ENCODE measurements at regions not wholly inside any gene's neighbourhood (a gene's known extent, or its start where the extent isn't known, plus 50 kb on each side); places are given as distances from the start of the nearest gene placed in this dataset.
A peak's percentile ranks its signal among the peaks of the same experiment; 100 is the strongest.
"Not testable (repeated sequence)": the region's sequence is repeated elsewhere in the genome, so short reads cannot be mapped to it uniquely, and the experiment has no call there.

- Histone ChIP-seq H3K4me3 (no peak overlapping the region), H3K36me3 (no peaks in the 10 kb centered on the region), H3K4me1 (no peaks in the 10 kb centered on the region), H3K9me3 (replicated peaks) (no peaks in the 10 kb centered on the region), H3K27me3 (no peaks in the 10 kb centered on the region), H3K27ac (no peak overlapping the region)
- no peak for DNase-seq
Measured at GRCh38 chr20:8971669-8972316, 97.1 kb upstream of the PLCB4 start.

- DNase-seq = no peak
- H3K9me3 ChIP-seq (replicated peaks) = no peaks in the 10 kb centered on the region
- H3K36me3 ChIP-seq = no peaks in the 10 kb centered on the region
- H3K27me3 ChIP-seq = no peaks in the 10 kb centered on the region
- H3K27ac ChIP-seq = no peak overlapping the region
- no peak overlapping the region for H3K4me3 ChIP-seq
- H3K4me1 ChIP-seq = no peaks in the 10 kb centered on the region
Measured at GRCh38 chr20:8972963-8973705, 95.8 kb upstream of the PLCB4 start.

GRCh38 chr20:8974009-8974708 is 94.7 kb upstream of the PLCB4 start:
- no peaks in the 10 kb centered on the region for H3K36me3 ChIP-seq

GRCh38 chr20:8981482-8981881 is 87.4 kb upstream of the PLCB4 start:
- Histone ChIP-seq H3K4me3 (no peak overlapping the region), H3K27ac (no peak overlapping the region), H3K27me3 (no peaks in the 10 kb centered on the region), H3K36me3 (no peaks in the 10 kb centered on the region), H3K4me1 (no peaks in the 10 kb centered on the region), H3K9me3 (replicated peaks) (no peaks in the 10 kb centered on the region)
- DNase-seq = no peak

More at GRCh38 chr20:8974009-8974708, 94.7 kb upstream of the PLCB4 start:
- no peak for DNase-seq
- Histone ChIP-seq H3K27ac (no peak overlapping the region), H3K4me3 (no peak overlapping the region), H3K27me3 (no peaks in the 10 kb centered on the region), H3K9me3 (replicated peaks) (no peaks in the 10 kb centered on the region), H3K4me1 (no peaks in the 10 kb centered on the region)

GRCh38 chr20:8983478-8984345 is 85.2 kb upstream of the PLCB4 start:
- no peaks in the 10 kb centered on the region for H3K9me3 ChIP-seq (replicated peaks)
- no peaks in the 10 kb centered on the region for H3K4me1 ChIP-seq
- DNase-seq = no peak
- H3K27me3 ChIP-seq = no peaks in the 10 kb centered on the region
- H3K27ac ChIP-seq = no peak overlapping the region
- no peaks in the 10 kb centered on the region for H3K36me3 ChIP-seq
- no peak overlapping the region for H3K4me3 ChIP-seq

GRCh38 chr20:8986631-8987030 is 82.3 kb upstream of the PLCB4 start:
- Histone ChIP-seq H3K9me3 (replicated peaks) (no peaks in the 10 kb centered on the region), H3K27me3 (no peaks in the 10 kb centered on the region), H3K27ac (no peak overlapping the region), H3K4me1 (no peaks in the 10 kb centered on the region), H3K36me3 (no peaks in the 10 kb centered on the region), H3K4me3 (no peak overlapping the region)
- DNase-seq = no peak

GRCh38 chr20:8990770-8991169 is 78.1 kb upstream of the PLCB4 start:
- Histone ChIP-seq H3K27me3 (no peaks in the 10 kb centered on the region), H3K4me3 (no peak overlapping the region), H3K36me3 (no peaks in the 10 kb centered on the region), H3K4me1 (no peaks in the 10 kb centered on the region), H3K9me3 (replicated peaks) (no peaks in the 10 kb centered on the region), H3K27ac (no peak overlapping the region)
- DNase-seq = no peak

GRCh38 chr20:8994045-8994444 is 74.8 kb upstream of the PLCB4 start:
- H3K4me3 ChIP-seq = no peak overlapping the region
- DNase-seq = no peak
- no peaks in the 10 kb centered on the region for H3K36me3 ChIP-seq
- H3K27ac ChIP-seq = no peak overlapping the region
- no peaks in the 10 kb centered on the region for H3K4me1 ChIP-seq
- H3K9me3 ChIP-seq (replicated peaks) = no peaks in the 10 kb centered on the region
- no peaks in the 10 kb centered on the region for H3K27me3 ChIP-seq

- Histone ChIP-seq H3K4me3 (no peak overlapping the region), H3K36me3 (no peaks in the 10 kb centered on the region), H3K27ac (no peak overlapping the region), H3K9me3 (replicated peaks) (no peaks in the 10 kb centered on the region), H3K27me3 (no peaks in the 10 kb centered on the region), H3K4me1 (no peaks in the 10 kb centered on the region)
- no peak for DNase-seq
Measured at GRCh38 chr20:8995761-8996160, 73.1 kb upstream of the PLCB4 start.

- no peaks in the 10 kb centered on the region for H3K4me1 ChIP-seq
- no peaks in the 10 kb centered on the region for H3K36me3 ChIP-seq
- peak in 1 of 2 experiments; percentile 18 for DNase-seq
- H3K9me3 ChIP-seq (replicated peaks) = no peaks in the 10 kb centered on the region
- H3K4me3 ChIP-seq = no peak overlapping the region
- H3K27me3 ChIP-seq = no peaks in the 10 kb centered on the region
- no peak overlapping the region for H3K27ac ChIP-seq
Measured at GRCh38 chr20:8996817-8997512, 71.9 kb upstream of the PLCB4 start.

GRCh38 chr20:8997701-8998117 is 71.2 kb upstream of the PLCB4 start:
- H3K36me3 ChIP-seq = no peaks in the 10 kb centered on the region
- H3K4me1 ChIP-seq = no peaks in the 10 kb centered on the region
- no peak for DNase-seq
- H3K9me3 ChIP-seq (replicated peaks) = no peaks in the 10 kb centered on the region
- no peak overlapping the region for H3K27ac ChIP-seq
- no peak overlapping the region for H3K4me3 ChIP-seq
- no peaks in the 10 kb centered on the region for H3K27me3 ChIP-seq

GRCh38 chr20:9011121-9011520 is 57.8 kb upstream of the PLCB4 start:
- Histone ChIP-seq H3K4me1 (no peaks in the 10 kb centered on the region), H3K9me3 (replicated peaks) (no peaks in the 10 kb centered on the region), H3K36me3 (no peaks in the 10 kb centered on the region), H3K27me3 (0 out of 2 replicates have a peak, but pooled peaks cover 11% of the 10 kb centered on the region), H3K4me3 (no peak overlapping the region), H3K27ac (no peak overlapping the region)
- DNase-seq = no peak

GRCh38 chr20:9015232-9015983 is 53.5 kb upstream of the PLCB4 start:
- H3K9me3 ChIP-seq (replicated peaks); H3K27ac ChIP-seq; DNase-seq: not testable (repeated sequence)

GRCh38 chr20:9015984-9016324 is 52.9 kb upstream of the PLCB4 start:
- H3K4me1 ChIP-seq = no peaks in the 10 kb centered on the region
- H3K27ac ChIP-seq = no peak overlapping the region
- H3K4me3 ChIP-seq = no peak overlapping the region
- no peaks in the 10 kb centered on the region for H3K36me3 ChIP-seq
- 0 out of 2 replicates have a peak, but pooled peaks cover 2% of the 10 kb centered on the region for H3K9me3 ChIP-seq (replicated peaks)
- no peak for DNase-seq
- H3K27me3 ChIP-seq = peaks cover 11% of the 10 kb centered on the region

More at GRCh38 chr20:9015232-9015983, 53.5 kb upstream of the PLCB4 start:
- H3K4me3 ChIP-seq, H3K36me3 ChIP-seq, H3K4me1 ChIP-seq: not testable (repeated sequence)
- peaks cover 11% of the 10 kb centered on the region for H3K27me3 ChIP-seq

All from SJCRH30 (cell line).